HG03442 (cell line): ENCODE measurements at regions not wholly inside any gene's neighbourhood (a gene's known extent, or its start where the extent isn't known, plus 50 kb on each side); places are given as distances from the start of the nearest gene placed in this dataset.

Experiments used
- ATAC-seq: cut with Tn5 transposase; IDR thresholded peaks from one replicate; pipeline ENCODE4 v1.9.1; 2021; ENCODE audit warnings: mild to moderate bottlenecking, moderate library complexity; ENCODE audit not compliant: unreplicated experiment

DNA sequence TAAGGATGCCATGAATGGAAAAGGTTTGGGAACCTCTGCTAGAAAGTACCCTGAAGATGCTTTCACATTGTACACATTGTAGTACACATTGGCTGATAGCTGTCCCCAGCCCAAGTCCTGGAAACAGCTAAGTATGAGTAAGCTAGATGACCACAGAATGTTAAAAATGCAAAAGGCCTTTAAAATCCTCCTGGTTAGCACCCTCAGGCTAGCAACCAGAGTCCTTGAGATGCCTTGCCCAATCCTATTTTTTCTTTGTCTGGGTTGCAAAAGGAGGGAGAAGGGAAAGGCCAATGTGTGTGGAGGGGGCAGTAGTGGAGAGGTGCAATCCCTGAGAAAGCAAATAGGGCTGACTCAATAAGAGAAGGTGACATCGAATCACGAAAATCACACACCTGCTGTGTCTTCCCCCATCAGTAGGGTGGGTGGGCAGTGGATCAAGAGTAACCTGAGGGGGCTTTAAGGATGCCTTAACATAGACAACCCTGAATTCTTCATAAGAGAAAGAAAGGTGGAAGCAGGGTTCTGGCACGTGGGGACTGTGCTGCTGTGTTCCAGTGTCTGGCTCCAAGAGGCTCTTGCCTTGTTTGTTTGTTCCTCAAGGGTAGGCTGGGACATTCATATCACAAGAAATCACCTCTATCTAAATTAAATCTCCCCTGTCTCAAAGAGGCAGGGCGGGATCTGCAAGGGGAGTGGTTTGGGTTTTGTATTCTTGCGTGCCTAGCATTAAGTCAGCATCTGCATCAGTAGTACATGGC lies 266.2 kb upstream of the PLXNA2 start:
- no peak for ATAC-seq

DNA sequence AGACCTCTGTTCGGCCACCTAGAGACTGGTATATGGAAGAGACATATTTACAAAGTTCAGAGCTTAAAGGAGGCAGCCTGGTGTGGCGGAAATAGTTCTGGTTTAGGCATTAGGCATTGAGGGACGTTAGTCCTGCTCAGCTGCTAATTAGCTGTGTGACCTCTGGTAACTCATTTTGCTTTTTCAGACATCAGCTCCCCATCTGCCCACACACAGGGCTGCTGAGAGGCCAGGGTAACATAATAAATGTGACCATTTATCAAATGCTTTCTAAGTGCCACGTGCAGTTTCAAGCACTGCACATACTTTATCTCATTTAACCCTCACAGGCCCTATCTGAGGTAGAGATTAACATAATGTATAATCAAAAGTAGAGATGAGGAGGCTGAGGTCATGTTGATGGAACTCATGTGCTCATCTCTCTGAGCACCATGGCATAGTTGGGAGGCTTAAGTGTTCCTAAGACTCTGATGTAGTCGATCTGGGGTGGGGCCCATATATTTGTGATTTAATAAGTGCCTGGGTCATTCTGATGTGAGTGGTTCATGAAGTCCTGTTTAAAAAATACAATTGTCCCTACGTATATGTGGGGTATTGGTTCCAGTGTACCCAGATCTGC lies 267.2 kb upstream of the PLXNA2 start:
- no peak for ATAC-seq

- no peak for ATAC-seq
Observed at GRCh38 chr1:208513799-208514198, 269.6 kb upstream of the PLXNA2 start.

DNA sequence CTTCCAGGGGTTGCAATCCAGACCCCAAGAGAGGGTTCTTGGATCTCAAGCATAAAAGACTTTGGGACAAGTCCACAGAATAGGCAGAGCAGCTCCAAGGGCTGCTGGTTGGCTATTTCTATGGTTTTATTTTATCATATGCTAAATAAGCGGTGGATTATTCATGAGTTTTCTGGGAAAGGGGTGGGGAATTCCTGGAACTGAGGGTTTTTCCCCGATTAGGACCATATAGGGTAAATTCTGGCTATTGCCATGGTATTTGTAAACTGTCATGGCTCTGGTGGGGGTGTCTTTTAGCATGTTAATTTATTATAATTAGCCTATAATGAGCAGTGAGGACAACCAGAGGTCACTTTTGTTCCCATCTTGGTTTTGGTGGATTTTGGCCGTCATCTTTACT lies 270.9 kb upstream of the PLXNA2 start:
- ATAC-seq: no peak

- no peak for ATAC-seq
Observed at GRCh38 chr1:208516780-208517179, 272.6 kb upstream of the PLXNA2 start.

GRCh38 chr1:208520438-208521099 lies 276.4 kb upstream of the PLXNA2 start:
- ATAC-seq: no peak

DNA sequence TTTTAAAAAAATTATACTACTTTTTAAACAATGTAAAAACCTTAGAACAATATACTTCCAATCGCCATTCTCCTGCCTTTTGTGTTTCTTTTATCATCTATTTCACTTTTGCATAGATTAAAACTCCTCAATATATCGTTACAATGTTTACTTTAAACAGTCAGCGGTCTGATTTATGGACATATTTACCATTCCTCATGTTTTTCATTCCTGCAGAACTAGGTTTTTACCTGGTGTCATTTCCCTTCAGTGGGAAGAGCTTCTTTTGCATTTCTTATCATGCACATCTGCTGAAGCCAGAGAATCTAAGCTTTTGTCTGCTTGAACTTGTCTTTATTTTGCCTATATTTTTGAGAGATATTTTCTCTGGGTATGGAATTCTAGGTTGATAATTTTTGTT lies 277.4 kb upstream of the PLXNA2 start:
- no peak for ATAC-seq

- ATAC-seq: no peak
Observed at GRCh38 chr1:208523007-208523406, 278.8 kb upstream of the PLXNA2 start.

GRCh38 chr1:208524376-208524775 lies 280.2 kb upstream of the PLXNA2 start:
- no peak for ATAC-seq

DNA sequence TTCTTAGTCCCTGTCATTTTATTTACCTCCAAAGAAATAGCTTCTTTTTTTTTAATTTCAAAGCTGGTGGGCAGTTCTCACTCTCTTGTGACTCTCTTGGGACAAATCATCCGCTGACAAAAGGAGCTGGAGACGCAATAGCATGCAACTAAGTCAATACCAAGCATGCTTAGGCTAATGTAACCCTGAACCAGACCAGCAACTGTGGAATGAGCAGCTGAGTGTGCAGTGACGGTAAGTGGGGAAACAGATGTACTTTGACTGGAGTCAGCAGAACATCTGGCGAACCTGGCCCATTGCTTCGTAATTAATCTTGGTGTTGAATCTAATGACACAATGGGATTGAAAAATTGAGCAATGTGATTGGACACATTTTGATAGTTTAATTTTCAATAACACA lies 280.7 kb upstream of the PLXNA2 start:
- no peak for ATAC-seq

- no peak for ATAC-seq
Observed at GRCh38 chr1:208525417-208525816, 281.2 kb upstream of the PLXNA2 start.

DNA sequence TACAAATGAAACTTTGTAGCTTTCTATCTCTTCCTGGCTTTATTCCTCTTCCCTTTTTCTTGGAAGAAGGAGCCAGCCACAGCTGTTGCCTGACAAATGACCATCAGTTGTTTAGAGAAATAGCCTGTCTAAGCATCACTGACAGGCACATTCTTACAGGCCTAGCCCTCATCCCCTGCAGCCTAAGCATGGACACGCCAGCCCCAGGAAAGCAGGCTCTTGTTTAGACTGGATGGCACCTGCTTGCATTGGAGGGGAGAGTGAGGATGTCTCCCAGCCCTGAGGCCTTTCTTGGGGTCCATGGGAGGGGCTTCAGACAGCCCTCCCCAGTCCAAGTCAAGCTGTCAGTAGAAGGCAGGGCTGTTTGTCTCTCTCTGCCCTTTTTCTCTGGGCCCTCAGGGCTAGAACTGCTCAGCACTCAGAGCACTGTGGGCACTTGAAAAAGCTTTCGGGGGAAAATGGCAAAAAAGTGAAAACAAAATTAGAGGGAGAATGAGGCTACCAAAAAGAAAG lies 282.5 kb upstream of the PLXNA2 start:
- no peak for ATAC-seq

DNA sequence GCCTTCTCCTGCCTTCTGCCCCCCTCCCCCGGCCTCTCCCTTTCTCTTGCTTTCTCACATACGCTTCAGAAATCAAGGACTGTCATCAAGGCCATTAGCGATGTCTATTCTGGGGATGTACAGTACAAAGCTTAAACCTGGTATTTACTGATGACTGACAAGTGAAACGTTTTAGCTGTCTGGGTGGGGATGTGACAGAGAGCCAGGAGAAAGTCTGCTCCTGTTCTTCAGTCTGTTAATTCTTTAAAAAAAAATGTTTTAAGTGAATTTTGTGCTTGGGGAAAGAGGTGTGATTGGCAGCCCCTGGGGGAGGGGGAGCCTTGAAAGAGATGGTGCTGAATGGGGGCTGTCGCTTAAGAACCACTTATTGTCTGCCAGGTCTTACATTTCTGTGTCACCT lies 283.0 kb upstream of the PLXNA2 start:
- no peak for ATAC-seq

DNA sequence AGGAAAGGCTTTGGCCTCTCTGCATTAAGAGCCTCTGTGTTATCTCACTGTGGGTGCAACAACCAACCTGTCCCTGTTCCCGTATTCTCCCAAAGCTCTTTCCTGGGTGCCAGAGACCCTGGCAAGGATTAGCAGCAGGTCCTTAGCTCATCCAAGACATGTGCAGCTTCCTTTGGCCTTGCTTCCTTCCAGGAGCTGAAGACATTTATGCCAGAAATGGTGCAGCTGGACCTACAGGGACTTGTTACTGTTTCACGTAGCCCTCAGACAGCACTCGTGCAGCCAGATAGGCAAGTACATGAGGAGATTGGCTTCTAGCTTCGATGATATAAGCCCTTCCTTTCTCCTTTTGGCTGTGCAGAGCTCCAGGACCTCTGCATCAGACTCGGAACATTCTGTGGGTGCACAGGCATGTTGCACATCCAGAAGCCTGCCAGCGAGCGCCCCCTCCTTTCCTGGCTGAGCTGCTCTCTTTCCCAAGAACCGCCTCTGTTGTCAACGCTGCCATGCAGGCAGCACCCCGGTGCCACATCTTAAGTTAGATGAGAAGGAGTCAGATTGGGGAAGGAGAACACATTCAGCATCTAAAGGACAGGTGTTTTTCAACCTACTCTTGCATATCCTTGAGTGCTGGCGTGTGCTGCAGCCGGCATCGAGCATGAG lies 284.5 kb upstream of the PLXNA2 start:
- ATAC-seq: no peak

- ATAC-seq: no peak
Observed at GRCh38 chr1:208531003-208531750, 287.0 kb upstream of the PLXNA2 start.

DNA sequence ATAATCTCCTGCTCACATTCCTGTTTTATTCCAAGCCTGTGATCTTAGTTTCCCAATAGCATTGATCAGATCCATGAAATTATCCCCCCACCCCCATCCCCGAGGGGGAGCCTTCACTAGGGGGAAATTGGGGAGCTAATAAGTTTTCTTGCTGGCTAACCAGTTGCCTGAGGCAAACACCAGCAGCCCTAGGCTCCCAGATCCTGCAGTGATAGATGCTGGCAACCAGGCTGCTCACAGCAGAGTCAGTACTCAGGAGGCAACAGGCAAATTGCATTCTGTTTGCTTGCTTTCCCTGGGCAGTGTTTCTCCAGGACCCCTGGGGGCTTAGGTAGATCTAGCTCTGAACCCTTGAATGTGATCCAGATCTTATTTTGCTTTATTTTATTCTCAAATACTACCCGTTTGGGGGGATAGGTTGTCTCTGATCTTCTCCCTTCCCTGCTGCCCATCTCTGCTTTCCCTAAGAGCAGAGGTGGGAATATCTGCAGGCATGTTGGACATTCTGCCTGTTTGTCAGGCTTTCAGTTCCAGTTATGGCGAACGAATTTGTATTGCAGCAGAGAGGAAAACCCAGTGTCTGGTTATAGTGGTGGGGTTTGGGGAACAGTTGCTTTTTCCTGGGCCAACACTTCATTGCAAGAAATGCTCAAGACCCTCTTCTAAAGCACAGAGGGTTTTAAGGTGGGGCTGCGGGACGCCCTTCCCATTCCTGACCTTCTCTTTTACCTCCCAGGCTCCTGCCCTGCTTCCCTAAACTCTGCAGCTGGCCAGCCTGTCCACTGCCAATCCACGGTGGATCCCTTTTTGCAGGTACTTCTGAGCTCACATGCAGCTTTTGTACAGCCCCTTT lies 289.8 kb upstream of the PLXNA2 start:
- ATAC-seq: no peak

DNA sequence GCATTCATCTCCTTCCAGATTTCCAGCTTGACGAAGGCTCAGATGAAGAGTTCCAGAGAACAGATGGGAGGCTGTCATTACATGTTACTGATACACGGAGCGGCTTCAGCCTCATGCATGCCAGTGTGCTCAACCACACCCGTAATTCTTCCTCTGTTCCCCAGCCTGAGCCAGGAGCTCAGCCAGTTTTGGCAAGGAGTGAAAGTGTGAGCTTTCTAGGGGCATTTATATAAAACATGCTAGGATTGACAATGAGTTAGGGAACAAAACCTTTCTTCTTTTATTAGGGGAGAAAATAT lies 290.4 kb upstream of the PLXNA2 start:
- no peak for ATAC-seq

DNA sequence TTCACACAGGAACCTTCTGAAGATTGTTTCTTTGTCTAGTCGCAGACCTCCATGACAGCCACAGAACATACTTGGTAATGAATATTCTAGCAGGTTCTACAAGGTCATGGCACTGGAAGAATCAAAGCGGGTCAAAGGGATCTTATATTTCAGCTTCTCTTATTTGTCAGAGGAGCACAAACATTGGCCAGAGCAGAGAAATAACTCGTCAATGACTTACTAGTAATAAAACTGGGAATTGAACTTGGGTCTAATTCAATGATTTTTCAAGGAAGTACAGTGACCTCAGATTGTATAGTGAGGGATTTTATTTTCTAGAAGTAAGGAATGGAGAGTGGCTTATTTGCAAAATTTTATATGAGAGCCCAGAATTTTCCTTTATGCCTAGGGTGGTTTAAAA lies 290.8 kb upstream of the PLXNA2 start:
- no peak for ATAC-seq

- ATAC-seq: no peak
Observed at GRCh38 chr1:208535511-208535910, 291.3 kb upstream of the PLXNA2 start.

- ATAC-seq: no peak
Observed at GRCh38 chr1:208536212-208536611, 292.0 kb upstream of the PLXNA2 start.
